NCI-H1417 treated with DMSO at 0.1 percent for 48 hours (cell line): ENCODE measurements at regions not wholly inside any gene's neighbourhood (a gene's known extent, or its start where the extent isn't known, plus 50 kb on each side); places are given as distances from the start of the nearest gene placed in this dataset.

Source experiments
- DNase-seq: peaks from one replicate; lab custom pipeline; 2025; lab: John Stamatoyannopoulos, UW

DNA sequence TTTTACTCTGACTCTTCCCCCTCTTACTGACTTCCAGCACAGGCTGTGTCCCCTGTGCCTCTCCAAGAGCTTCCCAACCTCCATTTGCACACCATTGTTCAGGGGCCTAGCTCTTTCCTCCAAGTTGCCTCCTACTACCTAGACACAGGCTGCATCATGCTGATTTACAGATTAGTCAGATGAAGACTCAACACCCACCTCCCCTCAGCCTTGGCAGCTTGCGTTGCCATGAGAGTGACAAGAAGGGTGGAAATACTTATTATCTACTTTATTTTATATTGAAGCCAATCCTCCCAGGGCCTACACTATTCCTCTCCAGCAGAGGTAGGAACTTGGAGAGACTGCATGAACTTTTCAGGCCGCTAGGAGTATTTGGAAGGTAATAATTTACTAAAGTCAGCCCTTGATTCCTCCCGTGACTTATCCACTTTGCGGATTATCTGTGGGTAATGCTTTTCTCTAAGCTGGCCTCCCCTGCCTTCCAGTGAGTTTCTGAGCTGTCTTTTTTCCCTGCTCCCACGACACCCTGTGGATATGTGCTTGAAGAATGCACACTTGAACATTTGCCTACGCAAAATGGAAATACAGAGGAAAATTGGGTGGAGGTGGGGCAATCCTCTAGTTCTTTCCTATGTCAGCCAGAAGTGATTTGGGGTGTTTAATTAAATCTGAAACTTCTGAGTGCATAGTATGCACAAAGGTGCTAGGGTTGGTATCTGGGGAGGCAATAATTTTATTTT, 74.1 kb upstream of the TMEM164 start:
- DNase-seq: no peak

DNA sequence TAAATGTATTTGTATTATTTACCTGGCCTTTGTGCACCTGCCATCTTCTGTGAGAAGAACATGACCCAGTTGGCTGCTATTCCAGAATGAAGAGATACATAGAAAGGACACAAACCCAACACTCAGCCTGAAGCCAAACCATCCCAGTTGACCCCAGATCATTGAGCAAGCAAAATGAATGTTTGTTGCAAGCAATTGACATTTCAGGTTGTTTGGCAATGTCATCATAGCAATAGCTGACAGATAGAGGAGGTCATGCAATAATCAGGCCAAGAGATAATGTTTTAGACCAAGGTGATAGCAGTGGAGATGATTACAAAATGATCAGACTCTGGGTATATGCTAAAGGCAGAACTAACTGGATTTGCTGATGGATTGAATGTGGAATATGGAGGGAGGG, 71.2 kb upstream of the TMEM164 start:
- DNase-seq: no peak

DNA sequence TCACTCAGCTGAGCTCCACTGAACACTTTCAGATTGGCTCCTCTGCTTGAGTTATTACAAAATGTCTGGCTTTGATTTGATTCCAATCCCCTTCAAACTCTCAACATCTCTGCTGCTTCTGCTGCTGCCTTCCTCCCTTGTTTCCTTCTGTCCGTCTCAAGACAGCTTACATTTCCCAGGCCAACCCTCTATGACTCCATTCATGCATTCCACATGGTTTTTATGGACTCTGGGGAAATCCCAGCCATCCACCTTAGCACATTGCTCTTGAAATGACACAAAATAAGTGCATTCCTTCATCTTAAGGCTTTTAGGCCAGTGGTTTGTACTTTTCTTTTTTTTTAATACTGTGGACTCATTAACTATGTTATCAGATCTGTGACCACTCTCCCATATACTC, 68.5 kb upstream of the TMEM164 start:
- no peak for DNase-seq

DNA sequence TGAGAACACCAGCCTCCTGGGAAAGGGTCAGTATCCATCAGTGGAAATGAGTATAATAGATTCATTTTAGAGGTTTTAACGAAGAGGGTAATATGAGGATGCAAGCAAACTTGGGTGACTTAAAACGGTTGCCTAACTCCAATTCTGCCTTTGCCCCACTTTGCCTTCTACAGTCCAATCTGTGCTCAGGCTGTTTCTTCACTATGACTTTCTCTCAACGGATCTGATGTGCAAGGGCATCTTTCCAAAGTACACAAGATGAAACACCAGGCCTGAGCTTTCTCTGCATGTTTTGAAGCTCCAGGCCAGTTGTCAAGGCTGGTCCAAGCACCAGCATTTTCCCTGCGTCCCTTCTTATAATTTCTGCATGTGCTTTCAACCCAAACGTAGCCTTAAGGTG, 68.0 kb upstream of the TMEM164 start:
- DNase-seq: no peak

DNA sequence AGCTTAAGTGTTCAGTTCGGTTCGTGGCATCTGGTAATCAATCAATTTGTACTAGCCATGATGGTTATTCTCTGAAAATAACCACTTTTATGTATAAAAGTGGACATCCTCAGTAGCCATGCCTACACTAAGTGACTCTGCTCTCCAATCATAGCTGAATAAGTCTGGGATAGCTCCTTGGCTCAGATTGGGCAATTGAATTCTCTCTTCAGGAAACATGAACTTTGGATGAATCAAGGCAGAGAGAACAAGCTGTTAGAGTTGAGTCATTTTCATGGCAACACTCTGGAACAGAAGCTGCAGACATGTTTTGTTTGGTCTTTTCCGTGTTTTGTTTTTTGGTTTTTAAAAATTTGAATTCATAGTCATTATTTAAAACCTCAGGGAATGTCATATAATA, 66.8 kb upstream of the TMEM164 start:
- no peak for DNase-seq

DNA sequence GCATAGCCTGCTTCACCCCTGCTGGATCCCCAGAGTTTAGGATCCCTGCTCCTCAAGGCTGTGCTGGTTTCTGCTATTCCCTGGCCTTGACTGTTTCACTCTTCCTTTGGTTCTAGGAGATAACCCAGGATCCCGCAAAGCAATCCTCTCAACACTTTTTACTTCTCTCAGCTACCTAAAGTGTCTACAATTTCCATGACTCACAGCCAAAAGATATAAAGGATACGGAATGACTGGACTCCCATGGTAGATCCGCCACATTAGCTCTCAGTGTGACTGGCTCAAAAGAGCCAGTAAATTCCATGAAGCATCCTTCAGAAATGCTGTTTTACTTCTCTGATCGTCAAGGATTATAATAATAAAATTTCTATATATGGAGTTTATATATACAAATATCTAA, 66.3 kb upstream of the TMEM164 start:
- DNase-seq: no peak

DNA sequence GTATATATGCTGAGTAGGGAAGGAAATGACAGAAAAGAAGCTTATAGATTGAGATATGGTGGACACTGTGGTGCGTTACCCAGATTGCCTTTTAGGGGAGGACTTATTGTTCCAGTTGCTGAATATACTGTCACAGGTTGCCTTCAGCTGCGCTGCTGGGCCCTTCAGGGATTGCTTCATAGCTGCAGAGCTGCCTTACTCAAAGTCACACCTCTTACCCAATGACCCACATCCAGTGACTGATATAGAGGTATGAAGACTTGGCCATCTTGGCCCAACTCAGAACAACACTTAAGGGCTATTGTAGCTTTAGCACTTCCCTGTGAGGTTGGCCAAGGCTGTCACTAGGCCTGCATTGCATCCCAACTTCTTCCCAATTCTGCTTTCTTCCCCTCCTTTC, 63.4 kb upstream of the TMEM164 start:
- DNase-seq: no peak

DNA sequence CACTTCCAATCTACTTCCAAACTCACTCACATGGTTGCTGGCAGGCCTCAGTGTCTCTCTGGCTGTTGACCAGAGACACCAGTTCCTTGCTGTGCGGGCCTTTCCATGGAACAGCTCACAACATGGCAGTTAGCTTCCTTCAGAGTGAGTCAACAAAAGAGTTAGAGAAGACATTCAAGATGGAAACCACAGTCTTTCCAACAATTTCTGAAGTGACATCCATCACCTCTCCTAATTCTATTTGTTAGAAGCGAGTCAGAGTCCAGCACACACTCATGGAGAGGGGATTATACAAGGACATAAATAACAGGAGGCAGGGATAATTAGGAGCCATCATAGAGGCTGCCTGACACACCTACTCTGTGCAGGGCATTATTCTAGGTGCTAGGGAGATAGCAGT, 62.5 kb upstream of the TMEM164 start:
- DNase-seq: no peak

DNA sequence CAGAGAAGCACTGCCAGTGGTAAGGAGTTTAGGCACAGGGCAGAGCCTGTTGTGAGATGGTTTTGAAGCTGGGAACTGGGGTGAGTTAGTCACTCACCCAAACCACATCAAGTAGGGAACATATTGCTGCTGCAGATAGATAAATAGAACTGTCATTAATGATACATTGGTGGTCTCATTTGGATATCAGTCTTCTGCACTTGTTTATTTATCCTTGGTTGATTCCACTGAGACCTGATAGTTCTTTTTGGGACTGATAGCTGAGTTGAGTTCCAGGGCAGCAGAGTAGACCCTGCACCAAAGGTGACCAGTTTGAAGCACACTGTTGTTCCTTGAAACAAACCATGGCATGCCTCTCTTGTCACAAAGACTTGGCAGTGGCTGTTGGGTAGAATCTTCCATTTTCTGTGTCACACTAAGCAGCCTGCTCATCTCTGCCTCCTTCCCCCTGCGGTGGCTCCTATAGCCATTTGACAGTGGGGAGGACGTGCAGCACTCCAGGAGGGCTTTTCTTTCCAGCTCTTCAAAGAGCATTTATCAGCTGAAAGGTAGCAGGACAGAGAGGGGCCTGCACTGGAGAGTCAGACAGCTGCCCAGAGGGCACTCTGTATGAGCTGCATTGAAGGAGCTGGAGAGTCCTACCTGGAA, 59.7 kb upstream of the TMEM164 start:
- no peak for DNase-seq

DNA sequence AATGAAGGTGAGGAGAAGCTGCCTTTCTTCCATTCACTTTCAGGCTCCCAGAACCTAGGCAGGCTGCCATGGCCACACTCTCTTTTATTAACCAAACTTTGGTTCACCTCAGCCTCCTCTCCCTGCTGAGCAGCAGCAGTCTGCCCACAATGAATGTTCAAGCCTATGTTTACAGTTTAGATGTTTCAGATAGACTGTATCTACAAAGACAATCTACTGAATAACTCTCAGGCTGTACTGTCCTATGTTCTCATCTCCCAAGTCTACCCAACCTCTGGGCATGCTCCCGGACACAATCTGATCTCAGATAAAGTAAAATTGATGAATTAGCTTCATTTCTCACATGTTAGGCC, 59.2 kb upstream of the TMEM164 start:
- no peak for DNase-seq

DNA sequence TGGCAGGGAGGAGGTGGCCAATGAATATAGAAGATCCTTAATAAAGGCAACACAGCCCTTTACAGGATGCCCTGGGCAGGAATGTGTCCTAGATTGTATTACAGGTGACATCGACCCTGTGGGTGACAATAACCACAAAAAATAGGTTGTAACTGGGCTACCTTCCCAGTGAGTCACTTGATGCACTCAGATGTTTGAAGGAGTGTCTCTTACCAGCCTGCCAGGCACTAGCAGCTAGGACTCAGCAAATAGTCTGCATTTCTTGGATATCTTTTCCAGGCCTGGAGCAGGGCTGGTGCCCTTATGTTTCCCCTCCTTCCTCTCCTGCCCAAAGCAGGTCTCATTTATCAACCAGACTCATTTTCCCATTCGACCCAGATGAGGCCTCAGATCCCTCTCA, 50.9 kb upstream of the TMEM164 start:
- no peak for DNase-seq

DNA sequence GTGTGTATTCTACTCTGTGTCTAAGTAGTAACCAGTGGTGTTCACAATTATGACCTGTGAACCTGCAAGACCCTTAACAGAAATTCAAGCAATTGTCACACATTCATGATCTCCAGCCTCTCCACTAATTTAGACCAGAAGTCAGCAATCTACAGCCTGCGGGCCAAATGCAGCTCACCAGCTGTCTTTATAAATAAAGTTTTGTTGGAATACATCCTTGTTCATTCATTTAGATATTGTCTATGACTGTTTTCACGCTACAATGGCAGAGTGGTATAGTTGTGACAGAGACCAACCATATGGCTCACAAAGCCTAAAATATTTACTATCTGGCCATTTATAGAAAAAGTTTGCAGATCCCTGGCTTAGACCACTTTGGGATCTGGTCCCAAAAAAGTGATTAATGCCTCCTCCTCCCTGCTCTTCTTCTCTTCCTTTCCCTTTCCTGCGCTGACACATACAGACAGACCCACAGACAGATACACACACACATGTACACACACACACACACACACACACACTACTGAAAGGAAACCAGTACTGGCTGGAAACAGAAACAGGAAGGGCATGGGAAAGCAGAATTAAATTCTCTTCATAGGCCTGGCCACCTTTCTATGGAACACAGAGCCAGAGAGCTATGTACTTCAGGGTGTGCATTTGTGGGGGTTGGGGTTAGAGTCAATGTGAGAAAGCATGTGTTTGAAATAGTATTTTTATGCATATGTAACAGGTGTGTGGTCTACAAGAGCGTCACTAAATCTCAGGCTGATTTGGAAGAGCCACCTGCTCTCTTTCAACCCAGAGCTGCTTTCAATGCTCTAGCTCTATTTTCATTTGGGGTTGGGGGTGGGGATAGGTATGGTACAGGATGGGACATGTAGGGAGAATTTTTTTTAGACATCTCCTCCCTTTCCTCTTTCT, 49.7 kb upstream of the TMEM164 start:
- DNase-seq: no peak
